HG03139 (cell line): ENCODE measurements at regions not wholly inside any gene's neighbourhood (a gene's known extent, or its start where the extent isn't known, plus 50 kb on each side); places are given as distances from the start of the nearest gene placed in this dataset.

Experiments
- ATAC-seq: cut with Tn5 transposase; IDR thresholded peaks from one replicate; pipeline ENCODE4 v1.9.1; 2021; ENCODE audit not compliant: unreplicated experiment

- ATAC-seq: no peak
Measured at GRCh38 chr6:91352321-91352720, 765.4 kb upstream of the MAP3K7 start.

GRCh38 chr6:91350146-91350908 is 763.5 kb upstream of the MAP3K7 start:
- no peak for ATAC-seq

- no peak for ATAC-seq
Measured at GRCh38 chr6:91341473-91341872, 754.6 kb upstream of the MAP3K7 start.

DNA sequence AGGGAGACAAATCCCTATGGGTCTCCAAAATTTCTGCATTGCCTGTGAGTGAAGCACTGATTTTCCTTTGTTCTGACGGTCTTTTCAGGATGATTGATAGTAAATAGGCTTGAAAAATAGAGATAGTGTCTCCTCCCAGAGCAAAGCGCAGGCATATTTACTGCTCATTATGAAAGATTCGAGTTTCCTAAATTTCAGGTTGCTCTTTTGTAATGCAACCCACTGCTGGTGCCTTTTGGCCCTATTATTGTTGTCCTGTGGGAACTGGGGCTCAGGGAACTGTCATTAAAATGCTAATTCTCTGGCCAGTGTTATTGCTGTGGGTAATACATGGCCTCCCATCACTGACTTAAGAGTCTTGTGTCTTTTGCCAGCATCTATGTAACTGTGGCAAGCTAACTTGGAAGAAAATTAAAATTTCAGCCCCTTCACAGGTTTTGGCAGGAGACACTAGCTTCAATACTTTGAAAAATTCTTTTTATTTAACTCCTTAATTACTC is 754.1 kb upstream of the MAP3K7 start:
- no peak for ATAC-seq

- ATAC-seq: no peak
Measured at GRCh38 chr6:91337967-91338366, 751.1 kb upstream of the MAP3K7 start.

- no peak for ATAC-seq
Measured at GRCh38 chr6:91330896-91331295, 744.0 kb upstream of the MAP3K7 start.

DNA sequence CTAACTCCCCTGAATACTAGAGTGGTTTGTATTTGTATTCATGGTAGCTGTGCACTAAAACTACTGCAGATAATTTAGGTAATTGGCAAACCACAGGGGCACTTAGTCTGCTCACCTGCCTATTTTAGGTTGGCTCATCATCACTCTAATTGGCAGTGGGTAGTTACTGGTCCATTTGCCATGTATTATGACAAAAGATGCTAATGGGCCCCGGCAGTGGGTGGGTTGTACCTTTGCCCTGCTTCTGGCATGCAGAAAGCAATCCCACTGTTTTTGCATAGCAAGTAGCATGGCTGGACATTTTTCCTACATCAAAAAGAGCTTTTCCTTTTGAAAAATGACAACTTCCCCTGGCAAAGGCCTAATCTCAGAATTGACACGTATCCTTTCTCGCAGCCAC is 741.4 kb upstream of the MAP3K7 start:
- no peak for ATAC-seq

- ATAC-seq: no peak
Measured at GRCh38 chr6:91324711-91325110, 737.8 kb upstream of the MAP3K7 start.

GRCh38 chr6:91317984-91318383 is 731.1 kb upstream of the MAP3K7 start:
- no peak for ATAC-seq

DNA sequence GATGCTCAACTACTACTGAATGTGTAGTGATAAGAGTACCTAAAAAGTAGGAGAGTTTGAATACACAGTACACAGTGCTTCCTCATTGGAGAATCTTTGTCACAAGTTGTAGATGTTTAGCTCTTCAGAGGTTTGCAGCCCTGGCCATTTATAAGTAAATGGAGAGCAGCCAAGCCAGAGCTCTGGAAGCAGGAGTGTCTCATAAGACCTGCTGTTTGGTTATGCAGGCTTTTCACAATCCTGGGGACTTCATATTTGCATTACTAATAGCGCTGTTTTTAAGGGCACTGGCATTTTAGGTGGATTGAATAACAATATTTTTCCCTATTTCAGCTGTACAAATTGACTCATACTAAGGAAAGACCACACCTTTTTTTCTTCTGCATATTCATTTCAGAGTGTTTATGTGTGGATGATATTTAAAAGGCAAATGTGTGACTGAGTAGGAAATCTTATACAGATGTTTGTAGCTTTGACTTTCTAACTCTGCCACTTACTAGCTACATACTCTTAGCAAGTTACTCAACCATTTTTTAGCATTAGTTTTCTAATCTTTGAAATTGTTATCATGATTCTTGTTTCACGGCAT is 730.5 kb upstream of the MAP3K7 start:
- ATAC-seq: no peak

DNA sequence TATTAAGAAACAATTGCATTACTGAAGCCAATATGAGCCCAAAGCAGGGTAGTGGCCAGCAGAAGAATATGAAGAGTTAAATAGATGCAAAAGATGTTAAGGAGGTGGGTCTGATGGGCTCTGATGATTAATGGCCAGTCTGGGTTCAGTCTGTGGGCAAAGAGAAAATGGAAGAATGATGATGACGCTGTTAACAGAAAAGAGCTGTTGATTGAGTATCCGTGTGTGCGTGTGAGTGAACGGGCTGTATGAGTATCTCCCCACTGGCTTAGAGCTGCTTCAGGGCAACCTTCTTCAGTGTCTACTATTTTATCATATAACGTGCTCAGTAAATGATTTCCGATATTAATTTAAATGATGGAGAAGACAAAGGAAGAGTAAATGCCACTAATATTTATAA is 723.3 kb upstream of the MAP3K7 start:
- no peak for ATAC-seq

DNA sequence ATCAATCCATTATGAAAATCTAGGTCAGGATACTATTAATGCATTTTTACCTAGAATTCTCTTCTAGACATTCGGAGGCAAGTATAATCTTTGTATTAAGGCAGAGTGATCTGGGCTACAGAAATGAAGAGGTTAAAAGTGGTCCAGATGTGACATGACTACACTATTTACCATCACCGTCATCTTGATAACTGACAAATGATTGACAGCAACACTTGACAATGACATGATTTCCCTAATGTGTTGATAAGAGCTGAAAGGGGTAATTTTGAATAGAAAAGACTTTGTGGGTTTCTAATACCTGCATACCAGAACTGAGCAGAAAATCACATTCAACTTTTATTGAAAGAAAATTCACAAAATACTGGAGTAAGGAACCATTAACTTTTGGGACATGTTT is 718.9 kb upstream of the MAP3K7 start:
- no peak for ATAC-seq

DNA sequence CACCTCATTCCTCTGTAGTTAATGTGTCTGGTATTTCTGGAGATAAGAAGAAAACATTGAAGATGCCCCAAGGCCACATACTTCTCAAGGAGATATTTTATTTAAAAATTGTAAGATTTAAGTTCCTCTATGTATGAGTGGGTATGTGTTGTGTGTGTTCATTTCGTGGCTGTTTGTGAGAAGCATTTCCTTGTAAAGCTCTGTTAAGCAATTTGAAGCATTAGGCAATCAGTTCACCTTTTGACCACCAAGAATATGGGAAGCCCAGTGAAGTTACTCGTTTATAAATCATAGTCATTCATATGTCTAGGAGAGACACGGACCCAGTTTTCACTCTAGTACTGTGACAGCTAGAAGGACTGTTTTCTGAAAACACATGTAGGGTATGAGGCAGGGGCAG is 717.6 kb upstream of the MAP3K7 start:
- no peak for ATAC-seq

GRCh38 chr6:91303326-91303725 is 716.5 kb upstream of the MAP3K7 start:
- no peak for ATAC-seq

DNA sequence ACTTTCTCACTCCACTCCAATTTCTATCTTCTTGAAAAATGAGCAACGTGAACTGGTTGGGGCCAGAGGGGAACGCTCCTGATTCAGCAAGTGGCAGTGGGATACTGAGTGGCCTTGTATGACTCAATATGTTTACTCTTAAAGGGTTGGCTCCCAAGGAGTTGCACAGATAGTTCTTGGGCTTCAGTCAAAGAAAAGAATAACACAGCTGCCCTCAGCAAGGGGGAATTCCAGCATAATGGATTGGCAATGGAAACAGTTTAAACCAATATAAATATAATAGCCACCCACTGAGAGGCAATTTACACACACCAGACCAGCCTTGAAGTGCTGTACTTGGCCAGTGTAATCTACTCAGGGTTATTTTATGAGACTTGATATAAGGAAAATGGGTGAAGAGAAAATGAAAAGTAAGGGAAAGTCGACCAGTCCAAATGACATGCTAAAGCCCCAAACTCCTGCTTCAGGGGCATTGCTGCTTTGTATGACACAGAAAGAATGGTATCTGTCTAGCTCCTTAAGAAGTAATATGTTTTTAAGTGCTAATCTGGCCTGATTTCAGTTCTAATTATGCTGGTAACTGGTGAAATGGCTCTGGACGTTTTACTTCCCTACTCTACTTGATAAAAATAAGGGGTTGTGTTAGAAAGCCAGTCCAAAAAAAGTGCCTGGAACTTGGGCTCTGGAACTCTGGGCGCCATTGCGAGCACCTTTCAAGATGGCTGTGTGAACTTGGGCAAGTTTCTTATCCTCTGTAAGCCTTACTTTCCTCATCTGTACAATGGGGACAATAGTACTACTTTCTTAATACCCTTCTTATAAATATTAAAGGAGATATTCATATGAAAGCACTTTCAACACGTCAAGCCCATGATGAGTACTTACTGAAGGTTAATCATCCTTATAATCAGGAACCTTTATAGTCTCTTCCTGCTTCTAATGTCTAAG is 712.9 kb upstream of the MAP3K7 start:
- ATAC-seq: no peak

GRCh38 chr6:91298543-91299145 is 711.8 kb upstream of the MAP3K7 start:
- no peak for ATAC-seq

- no peak for ATAC-seq
Measured at GRCh38 chr6:91293395-91293794, 706.5 kb upstream of the MAP3K7 start.

GRCh38 chr6:91291071-91291470 is 704.2 kb upstream of the MAP3K7 start:
- no peak for ATAC-seq

DNA sequence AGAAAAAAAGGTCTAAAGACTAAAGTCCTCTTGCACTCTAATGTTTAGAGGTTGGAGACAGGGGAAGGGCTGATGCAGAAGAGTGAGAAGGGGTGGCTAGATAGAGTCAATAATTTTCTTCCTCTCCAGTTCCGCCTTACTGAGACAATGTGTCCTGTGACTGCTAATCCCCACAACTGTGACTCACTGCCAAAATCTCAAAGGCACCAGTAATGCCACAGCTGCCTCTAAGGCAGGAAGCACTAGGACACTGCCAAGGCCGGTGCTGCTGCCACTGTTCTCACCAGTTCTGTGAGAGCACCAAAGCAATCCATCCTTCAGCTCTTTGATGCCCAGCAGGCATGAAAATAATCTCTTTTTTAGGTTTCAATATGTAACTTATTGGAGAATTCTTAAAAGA is 701.9 kb upstream of the MAP3K7 start:
- ATAC-seq: no peak

- ATAC-seq: no peak
Measured at GRCh38 chr6:91281901-91282300, 695.0 kb upstream of the MAP3K7 start.

GRCh38 chr6:91280494-91280830 is 693.6 kb upstream of the MAP3K7 start:
- no peak for ATAC-seq
